ENCODE measurements at regions not wholly inside any gene's neighbourhood (a gene's known extent, or its start where the extent isn't known, plus 50 kb on each side); places are given as distances from the start of the nearest gene placed in this dataset.

DNA sequence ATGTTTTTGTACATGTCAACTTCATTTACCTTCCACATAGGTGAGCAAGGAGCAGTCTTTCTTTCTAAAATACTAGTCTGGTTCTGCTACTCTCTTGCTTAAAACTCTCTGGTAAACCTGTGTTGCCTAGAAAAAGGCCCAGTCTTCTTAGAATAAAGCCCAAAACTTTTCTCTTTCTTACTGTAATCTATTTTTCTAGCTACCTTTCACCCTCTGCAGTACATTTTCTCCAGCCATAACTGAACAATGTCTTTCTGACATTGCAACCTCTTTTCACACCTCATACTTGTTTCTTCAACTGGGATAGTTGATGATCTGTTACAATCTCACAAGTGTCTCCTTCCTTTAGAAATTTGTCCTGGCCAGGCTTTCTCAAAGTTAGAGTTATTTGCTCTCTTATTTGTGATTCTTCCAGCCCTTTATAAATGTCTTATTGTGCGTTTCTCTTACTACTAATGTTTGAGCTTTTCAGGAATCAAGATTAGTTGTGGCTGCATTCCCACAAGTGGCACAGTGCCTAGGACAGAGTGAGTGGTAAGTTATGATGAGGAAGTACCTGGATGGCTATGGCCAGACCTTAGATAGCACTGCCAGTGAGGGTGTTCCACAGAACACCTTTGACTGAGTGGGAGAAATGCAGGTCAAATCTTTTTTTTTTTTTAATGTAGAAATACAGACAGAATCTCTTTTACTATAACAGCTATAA is 313.4 kb upstream of the SATB1 start:
- Histone ChIP-seq H3K27me3 (replicated peaks in 1 of 7) (no peaks in the 10 kb centered on the region), H3K36me3 (no peaks in the 10 kb centered on the region), H3K4me3 (no peak overlapping the region), H3K9me3 (no peaks in the 10 kb centered on the region), H3K4me1 (peaks cover 0 to 49% (median 28%) of the 10 kb centered on the region in 6 donors), H3K27ac (peak overlapping the region in 3 of 8 donors; percentile 76 to 82 (median 77))
- intact Hi-C loops (cut with DNase I; ENCODE audit: low total_unique reads): no loop called here
- TF ChIP-seq, protein P1, sequence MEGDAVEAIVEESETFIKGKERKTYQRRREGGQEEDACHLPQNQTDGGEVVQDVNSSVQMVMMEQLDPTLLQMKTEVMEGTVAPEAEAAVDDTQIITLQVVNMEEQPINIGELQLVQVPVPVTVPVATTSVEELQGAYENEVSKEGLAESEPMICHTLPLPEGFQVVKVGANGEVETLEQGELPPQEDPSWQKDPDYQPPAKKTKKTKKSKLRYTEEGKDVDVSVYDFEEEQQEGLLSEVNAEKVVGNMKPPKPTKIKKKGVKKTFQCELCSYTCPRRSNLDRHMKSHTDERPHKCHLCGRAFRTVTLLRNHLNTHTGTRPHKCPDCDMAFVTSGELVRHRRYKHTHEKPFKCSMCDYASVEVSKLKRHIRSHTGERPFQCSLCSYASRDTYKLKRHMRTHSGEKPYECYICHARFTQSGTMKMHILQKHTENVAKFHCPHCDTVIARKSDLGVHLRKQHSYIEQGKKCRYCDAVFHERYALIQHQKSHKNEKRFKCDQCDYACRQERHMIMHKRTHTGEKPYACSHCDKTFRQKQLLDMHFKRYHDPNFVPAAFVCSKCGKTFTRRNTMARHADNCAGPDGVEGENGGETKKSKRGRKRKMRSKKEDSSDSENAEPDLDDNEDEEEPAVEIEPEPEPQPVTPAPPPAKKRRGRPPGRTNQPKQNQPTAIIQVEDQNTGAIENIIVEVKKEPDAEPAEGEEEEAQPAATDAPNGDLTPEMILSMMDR (IDR thresholded peaks at IDR 0.05 in 8 of 11, conservative IDR thresholded peaks at IDR 0.05 in 3 of 11): no peak
- no peak for TF ChIP-seq POLR2A (IDR thresholded peaks at IDR 0.05)
- TF ChIP-seq POLR2AphosphoS5 (IDR thresholded peaks at IDR 0.05): no peak
- 83 to 96% (median 94%) methylated on average over 1 of the region's 1 CpG for WGBS, 5 donors
- DNase-seq: no peak

DNA sequence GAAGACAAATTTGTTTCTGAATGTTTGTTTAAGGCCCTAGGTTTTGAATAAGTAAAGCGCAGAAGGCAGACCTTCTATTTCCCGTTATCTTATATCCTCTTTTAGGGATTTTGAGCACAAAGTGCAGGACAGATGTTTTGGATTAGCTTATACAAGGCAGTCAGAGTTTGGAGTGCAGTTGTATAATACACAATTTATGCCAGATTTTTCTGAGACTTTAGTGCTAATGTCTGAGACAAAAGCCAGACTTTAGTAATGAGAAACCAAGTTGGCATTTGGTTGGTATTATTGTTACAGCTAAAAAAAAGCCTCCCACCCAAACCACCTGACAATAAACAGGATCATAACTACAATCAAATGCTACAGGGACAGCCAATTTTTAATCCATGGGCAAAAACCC is 309.9 kb upstream of the SATB1 start:
- no peak overlapping the region for H3K4me3 ChIP-seq
- intact Hi-C loops (cut with DNase I; ENCODE audit: low total_unique reads): no loop called here
- H3K9me3 ChIP-seq: no peaks in the 10 kb centered on the region
- H3K36me3 ChIP-seq: no peaks in the 10 kb centered on the region
- no peaks in the 10 kb centered on the region for H3K27me3 ChIP-seq (replicated peaks in 1 of 7)
- peaks cover 0 to 14% (median 11%) of the 10 kb centered on the region in 6 donors for H3K4me1 ChIP-seq
- WGBS, 5 donors: 82 to 96% (median 90%) methylated on average over 2 of the region's 2 CpGs
- H3K27ac ChIP-seq: no peak overlapping the region
- DNase-seq: no peak
- no peak for TF ChIP-seq POLR2AphosphoS5 (IDR thresholded peaks at IDR 0.05)
- no peak for TF ChIP-seq POLR2A (IDR thresholded peaks at IDR 0.05)
- TF ChIP-seq, protein P1 (IDR thresholded peaks at IDR 0.05 in 8 of 11, conservative IDR thresholded peaks at IDR 0.05 in 3 of 11): no peak

DNA sequence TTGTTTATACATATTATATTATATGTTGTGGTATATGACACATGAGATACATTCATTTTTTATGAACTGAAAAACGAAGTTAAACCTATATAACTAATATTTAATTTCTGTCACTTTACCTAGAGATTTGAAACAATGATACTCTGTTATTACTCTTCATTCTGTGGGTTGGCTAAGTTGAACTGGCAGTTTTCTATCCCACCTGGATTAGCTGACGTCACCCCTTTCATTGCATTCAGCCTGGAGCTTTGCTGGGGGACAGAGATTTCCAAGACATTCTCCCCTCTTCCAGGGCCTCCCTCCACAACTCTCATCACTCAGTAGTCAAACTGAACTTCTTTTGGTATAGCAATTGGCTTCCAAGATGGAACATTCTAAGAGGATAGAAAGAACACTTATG is 309.2 kb upstream of the SATB1 start:
- no peak overlapping the region for H3K27ac ChIP-seq
- WGBS, 5 donors: 73 to 83% (median 83%) methylated on average over 2 of the region's 2 CpGs
- no peak overlapping the region for H3K4me3 ChIP-seq
- TF ChIP-seq, protein P1 (IDR thresholded peaks at IDR 0.05 in 8 of 11, conservative IDR thresholded peaks at IDR 0.05 in 3 of 11): no peak
- TF ChIP-seq POLR2A (IDR thresholded peaks at IDR 0.05): no peak
- no peaks in the 10 kb centered on the region for H3K36me3 ChIP-seq
- no peaks in the 10 kb centered on the region for H3K27me3 ChIP-seq (replicated peaks in 1 of 7)
- DNase-seq: no peak
- H3K9me3 ChIP-seq: no peaks in the 10 kb centered on the region
- intact Hi-C loops (cut with DNase I; ENCODE audit: low total_unique reads): no loop called here
- H3K4me1 ChIP-seq: peaks cover 0 to 7% (median 6%) of the 10 kb centered on the region in 6 donors

DNA sequence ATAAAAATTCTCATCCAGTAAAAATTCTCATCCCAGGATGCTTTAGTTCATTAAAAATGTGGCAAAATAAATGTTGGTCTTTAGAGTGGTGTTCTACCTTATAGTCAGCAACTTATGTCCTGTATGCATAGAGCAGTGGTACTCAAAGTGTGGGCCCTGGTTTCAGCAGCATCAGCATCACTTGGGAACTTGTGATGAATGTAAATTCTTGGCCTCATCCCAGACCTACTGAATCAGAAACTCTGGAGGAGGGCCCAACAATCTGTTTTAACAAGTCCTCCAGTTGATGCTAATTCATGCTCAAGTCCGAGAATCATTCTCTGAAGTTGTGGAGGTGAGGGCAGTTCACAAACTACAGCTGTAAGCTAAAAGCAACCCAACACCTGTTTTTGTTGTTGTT is 307.3 kb upstream of the SATB1 start:
- intact Hi-C loops (cut with DNase I; ENCODE audit: low total_unique reads): no loop called here
- Histone ChIP-seq H3K27ac (no peak overlapping the region), H3K27me3 (replicated peaks in 1 of 7) (no peaks in the 10 kb centered on the region), H3K4me1 (peaks cover 0 to 3% (median 0%) of the 10 kb centered on the region in 6 donors), H3K36me3 (no peaks in the 10 kb centered on the region), H3K4me3 (no peak overlapping the region), H3K9me3 (no peaks in the 10 kb centered on the region)
- no peak for DNase-seq
- TF ChIP-seq POLR2AphosphoS5 (IDR thresholded peaks at IDR 0.05): no peak
- TF ChIP-seq POLR2A (IDR thresholded peaks at IDR 0.05): no peak
- TF ChIP-seq, protein P1 (IDR thresholded peaks at IDR 0.05 in 8 of 11, conservative IDR thresholded peaks at IDR 0.05 in 3 of 11): no peak
- 74 to 100% (median 82%) methylated on average over 1 of the region's 1 CpG for WGBS, 5 donors

Measured in spleen (tissue), 11 donors.